CD14-positive monocyte (primary cell): ENCODE measurements at regions not wholly inside any gene's neighbourhood (a gene's known extent, or its start where the extent isn't known, plus 50 kb on each side); places are given as distances from the start of the nearest gene placed in this dataset.

Experiments
- DNase-seq, 3 donors: peaks; one replicate each; pipeline ENCODE4 v3.0.0-alpha.2; 2011 to 2022
- H2AFZ ChIP-seq: 2 replicates; pipeline ENCODE4 v1.6.0; 2012; ENCODE audit warnings: mild to moderate bottlenecking, low read depth, low read length, inconsistent platforms; ENCODE audit not compliant: insufficient read depth, poor library complexity, severe bottlenecking
- H3K27ac ChIP-seq, 2 donors: 1 replicate in 1 of 2; 2 replicates in 1 of 2; pipeline ENCODE4 v1.5.1; 2012 to 2013; ENCODE audit warnings: low read length in 2 of 2, control low read depth in 1 of 2, inconsistent platforms in 1 of 2, low read depth in 1 of 2, mild to moderate bottlenecking in 1 of 2
- H3K27me3 ChIP-seq, 2 donors: one replicate each; pipeline versions ENCODE4 v1.6.0 to v1.6.1; 2011 to 2013; ENCODE audit warnings: low read length in 2 of 2; ENCODE audit not compliant: control insufficient read depth in 2 of 2, insufficient read depth in 2 of 2
- H3K36me3 ChIP-seq, 2 donors: replicated peaks in 1 of 2; 1 replicate in 1 of 2; 2 replicates in 1 of 2; pipeline versions ENCODE4 v1.5.1 to v1.6.1; 2012 to 2013; ENCODE audit warnings: low read length in 2 of 2, control low read depth in 1 of 2, inconsistent platforms in 1 of 2, mild to moderate bottlenecking in 1 of 2; ENCODE audit not compliant: insufficient read depth in 2 of 2, control insufficient read depth in 1 of 2
- H3K4me1 ChIP-seq, 2 donors: 1 replicate in 1 of 2; 2 replicates in 1 of 2; pipeline versions ENCODE4 v1.5.1 to v1.6.1; 2012 to 2013; ENCODE audit warnings: low read length in 2 of 2, control low read depth in 1 of 2, inconsistent platforms in 1 of 2, mild to moderate bottlenecking in 1 of 2, moderate library complexity in 1 of 2; ENCODE audit not compliant: insufficient read depth in 2 of 2, control insufficient read depth in 1 of 2
- H3K4me2 ChIP-seq: replicated peaks from 2 replicates; pipeline ENCODE3; 2012; ENCODE audit warnings: low read length, moderate library complexity, mild to moderate bottlenecking; ENCODE audit not compliant: poor library complexity, severe bottlenecking; ENCODE audit errors: extremely low read depth
- H3K4me3 ChIP-seq, 3 experiments: fragments of 200-600 bp in 1 of 3; sonication (generic) in 1 of 3; replicated peaks in 1 of 3; 1 replicate in 2 of 3; 2 replicates in 1 of 3; pipeline ENCODE4 v1.5.1; 2011 to 2013; ENCODE audit warnings: low read length in 3 of 3, mild to moderate bottlenecking in 3 of 3, control low read depth in 2 of 3, low read depth in 2 of 3, inconsistent platforms in 1 of 3, moderate library complexity in 1 of 3
- H3K79me2 ChIP-seq: 2 replicates; pipeline ENCODE4 v1.6.0; 2012; ENCODE audit warnings: mild to moderate bottlenecking, control low read depth, inconsistent platforms, low read length, moderate library complexity; ENCODE audit not compliant: insufficient read depth
- H3K9ac ChIP-seq: 2 replicates; pipeline ENCODE4 v1.6.0; 2017; ENCODE audit warnings: low read length, mild to moderate bottlenecking; ENCODE audit not compliant: insufficient read depth, poor library complexity, severe bottlenecking
- H3K9me3 ChIP-seq, 2 donors: replicated peaks in 1 of 2; 1 replicate in 1 of 2; 2 replicates in 1 of 2; pipeline versions ENCODE4 v1.5.1 to v1.6.1; 2012 to 2013; ENCODE audit warnings: low read length in 2 of 2, control low read depth in 1 of 2; ENCODE audit not compliant: control insufficient read depth in 1 of 2, insufficient read depth in 1 of 2
- H4K20me1 ChIP-seq: 2 replicates; pipeline ENCODE4 v1.6.0; 2012; ENCODE audit warnings: mild to moderate bottlenecking, low read length, control low read depth, moderate library complexity; ENCODE audit not compliant: insufficient read depth
- H3K27ac Mint-ChIP-seq, 7 donors: one replicate each; pipeline ENCODE4 v1.8.0; 2020; ENCODE audit warnings: mild to moderate bottlenecking in 7 of 7, mixed read lengths in 7 of 7, moderate library complexity in 6 of 7, inconsistent platforms in 2 of 7
- H3K27me3 Mint-ChIP-seq, 3 donors: one replicate each; pipeline ENCODE4 v1.8.0; 2021 to 2022; ENCODE audit warnings: low read depth in 3 of 3, mild to moderate bottlenecking in 3 of 3, mixed read lengths in 3 of 3, moderate library complexity in 3 of 3, inconsistent platforms in 1 of 3
- H3K36me3 Mint-ChIP-seq, 2 donors: one replicate each; pipeline ENCODE4 v1.8.0; 2020; ENCODE audit warnings: mixed read lengths in 2 of 2, inconsistent platforms in 1 of 2, mild to moderate bottlenecking in 1 of 2
- H3K4me1 Mint-ChIP-seq: one replicate; pipeline ENCODE4 v1.8.0; 2020; ENCODE audit warnings: mild to moderate bottlenecking, mixed read lengths
- H3K4me3 Mint-ChIP-seq, 2 donors: one replicate each; pipeline ENCODE4 v1.8.0; 2020; ENCODE audit warnings: mild to moderate bottlenecking in 2 of 2, mixed read lengths in 2 of 2, moderate library complexity in 1 of 2
- H3K9me3 Mint-ChIP-seq, 7 donors: one replicate each; pipeline ENCODE4 v1.8.0; 2020 to 2022; ENCODE audit warnings: mixed read lengths in 7 of 7, mild to moderate bottlenecking in 6 of 7, moderate library complexity in 6 of 7, inconsistent platforms in 2 of 7
- CTCF ChIP-seq: fragments of 200-600 bp; IDR thresholded peaks from one replicate; pipeline ENCODE4 v1.8.0; 2022; ENCODE audit warnings: antibody characterized with exemption, mild to moderate bottlenecking
- WGBS: methylation state at CpG from one replicate; pipeline ENCODE4 v1.1.5; 2013; ENCODE audit warnings: missing lambda C conversion rate; ENCODE audit not compliant: insufficient coverage; 5-methylcytosine and 5-hydroxymethylcytosine counted together
- intact Hi-C, 2 donors: fragments of 100-400 bp; cut with micrococcal nuclease; formaldehyde crosslinking; loops; one replicate each; pipeline versions ENCODE4 v1.15.0 to v1.15.1; 2023

- H3K79me2 ChIP-seq, result no peaks in the 10 kb centered on the region
- H4K20me1 ChIP-seq, result no peaks in the 10 kb centered on the region
- peaks cover 0 to 4% (median 0%) of the 10 kb centered on the region in 7 donors for H3K9me3 Mint-ChIP-seq
- H3K4me3 Mint-ChIP-seq, result no peak overlapping the region
- H3K4me1 ChIP-seq, result peaks cover 36 to 38% of the 10 kb centered on the region in 2 donors
- peaks cover 0 to 2% (median 2%) of the 10 kb centered on the region in 3 donors for H3K27me3 Mint-ChIP-seq
- H3K4me2 ChIP-seq, result no peak overlapping the region
- H3K36me3 ChIP-seq, result no peaks in the 10 kb centered on the region
- peaks cover 0 to 3% of the 10 kb centered on the region in 2 donors for H3K36me3 Mint-ChIP-seq
- H3K27ac Mint-ChIP-seq, result no peak overlapping the region
- no peak overlapping the region for H3K4me3 ChIP-seq
- no peak for TF ChIP-seq CTCF
- H3K9ac ChIP-seq, result no peak overlapping the region
- H3K27me3 ChIP-seq, result no peaks in the 10 kb centered on the region
- intact Hi-C loops, result loop anchor here in 1 of 2 donors (10.0 kb wide), 1 partner anchor 46 kb away; no protein-coding TSS in a partner anchor
- no peak overlapping the region for H3K27ac ChIP-seq
- DNase-seq, result no peak
- no peaks in the 10 kb centered on the region for H3K9me3 ChIP-seq
- H3K4me1 Mint-ChIP-seq, result peaks cover 42% of the 10 kb centered on the region
- 100% methylated on average over 3 of the region's 4 CpGs for WGBS
- no peak overlapping the region for H2AFZ ChIP-seq
Observed at GRCh38 chr21:39110431-39110830, 72.8 kb downstream of the PSMG1 start.

GRCh38 chr21:39109596-39110210, 73.5 kb downstream of the PSMG1 start:
- no peaks in the 10 kb centered on the region for H4K20me1 ChIP-seq
- H3K9me3 ChIP-seq, result no peaks in the 10 kb centered on the region
- WGBS, result 97% methylated on average over 4 of the region's 9 CpGs
- no peaks in the 10 kb centered on the region for H3K79me2 ChIP-seq
- peaks cover 0 to 2% (median 2%) of the 10 kb centered on the region in 3 donors for H3K27me3 Mint-ChIP-seq
- peaks cover 44% of the 10 kb centered on the region for H3K4me1 Mint-ChIP-seq
- H3K4me3 ChIP-seq, result no peak overlapping the region
- H3K9ac ChIP-seq, result no peak overlapping the region
- peaks cover 0 to 3% of the 10 kb centered on the region in 2 donors for H3K36me3 Mint-ChIP-seq
- H3K4me2 ChIP-seq, result no peak overlapping the region
- TF ChIP-seq CTCF, result no peak
- no peak for DNase-seq
- no peak overlapping the region for H3K4me3 Mint-ChIP-seq
- H3K36me3 ChIP-seq, result no peaks in the 10 kb centered on the region
- no peak overlapping the region for H2AFZ ChIP-seq
- H3K27ac ChIP-seq, result no peak overlapping the region
- intact Hi-C loops, result loop anchor here in 1 of 2 donors (10.0 kb wide), 1 partner anchor 45 kb away; no protein-coding TSS in a partner anchor
- H3K27me3 ChIP-seq, result no peaks in the 10 kb centered on the region
- H3K4me1 ChIP-seq, result peaks cover 44 to 45% of the 10 kb centered on the region in 2 donors
- H3K27ac Mint-ChIP-seq, result no peak overlapping the region
- H3K9me3 Mint-ChIP-seq, result peaks cover 0 to 4% (median 0%) of the 10 kb centered on the region in 7 donors
